Transverse colon (tissue), 3 donors: ENCODE measurements at regions not wholly inside any gene's neighbourhood (a gene's known extent, or its start where the extent isn't known, plus 50 kb on each side); places are given as distances from the start of the nearest gene placed in this dataset.

Source experiments
- POLR2A ChIP-seq: fragments of 450-650 bp; IDR thresholded peaks from one replicate; pipeline ENCODE4 v1.6.1; 2016; ENCODE audit warnings: antibody characterized with exemption, mild to moderate bottlenecking, moderate library complexity
- TF ChIP-seq, protein P1 (sequence below), 5 experiments: fragments of 200-600 bp in 3 of 5; fragments of 450-650 bp in 2 of 5; sonication (generic) in 3 of 5; IDR thresholded peaks; 1 replicate in 2 of 5; 2 replicates in 3 of 5; pipeline ENCODE4 v1.5.1; 2016 to 2017; ENCODE audit warnings: antibody characterized with exemption in 5 of 5, inconsistent platforms in 3 of 5, mild to moderate bottlenecking in 2 of 5, moderate library complexity in 1 of 5

DNA sequence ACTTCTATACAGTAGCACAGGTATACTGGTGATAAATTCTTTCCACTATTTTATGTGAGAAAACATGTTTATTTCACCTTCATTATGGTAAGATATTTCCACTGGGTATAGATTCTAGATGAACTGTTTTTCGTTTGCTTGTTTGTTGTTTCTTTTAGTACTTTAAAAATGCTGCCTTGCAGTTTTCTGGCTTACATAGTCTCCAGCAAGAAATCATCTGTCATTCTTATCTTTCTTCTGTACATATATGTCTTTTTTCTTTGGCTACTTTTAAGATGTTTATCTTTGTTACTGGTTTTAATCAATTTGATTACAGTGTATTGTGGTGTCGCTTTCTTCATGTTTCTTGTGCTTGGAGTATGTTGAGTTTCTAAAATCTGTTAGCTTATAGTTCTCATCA, 333.3 kb upstream of the HTR2A start:
- no peak for TF ChIP-seq POLR2A
- TF ChIP-seq, protein P1, sequence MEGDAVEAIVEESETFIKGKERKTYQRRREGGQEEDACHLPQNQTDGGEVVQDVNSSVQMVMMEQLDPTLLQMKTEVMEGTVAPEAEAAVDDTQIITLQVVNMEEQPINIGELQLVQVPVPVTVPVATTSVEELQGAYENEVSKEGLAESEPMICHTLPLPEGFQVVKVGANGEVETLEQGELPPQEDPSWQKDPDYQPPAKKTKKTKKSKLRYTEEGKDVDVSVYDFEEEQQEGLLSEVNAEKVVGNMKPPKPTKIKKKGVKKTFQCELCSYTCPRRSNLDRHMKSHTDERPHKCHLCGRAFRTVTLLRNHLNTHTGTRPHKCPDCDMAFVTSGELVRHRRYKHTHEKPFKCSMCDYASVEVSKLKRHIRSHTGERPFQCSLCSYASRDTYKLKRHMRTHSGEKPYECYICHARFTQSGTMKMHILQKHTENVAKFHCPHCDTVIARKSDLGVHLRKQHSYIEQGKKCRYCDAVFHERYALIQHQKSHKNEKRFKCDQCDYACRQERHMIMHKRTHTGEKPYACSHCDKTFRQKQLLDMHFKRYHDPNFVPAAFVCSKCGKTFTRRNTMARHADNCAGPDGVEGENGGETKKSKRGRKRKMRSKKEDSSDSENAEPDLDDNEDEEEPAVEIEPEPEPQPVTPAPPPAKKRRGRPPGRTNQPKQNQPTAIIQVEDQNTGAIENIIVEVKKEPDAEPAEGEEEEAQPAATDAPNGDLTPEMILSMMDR (IDR thresholded peaks at IDR 0.05) = no peak
